HUES48 (cell line): ENCODE measurements at regions not wholly inside any gene's neighbourhood (a gene's known extent, or its start where the extent isn't known, plus 50 kb on each side); places are given as distances from the start of the nearest gene placed in this dataset.

Experiments
- H3K27ac ChIP-seq: one replicate; pipeline ENCODE4 v1.7.0; 2013; ENCODE audit warnings: low read depth, low read length, inconsistent platforms
- H3K27me3 ChIP-seq: 2 replicates; pipeline ENCODE4 v1.6.1; 2013; ENCODE audit warnings: mild to moderate bottlenecking, low read length; ENCODE audit not compliant: control insufficient read depth, insufficient read depth
- H3K36me3 ChIP-seq: 2 replicates; pipeline ENCODE4 v1.6.1; 2013; ENCODE audit warnings: low read length; ENCODE audit not compliant: control insufficient read depth, insufficient read depth
- H3K4me1 ChIP-seq: 2 replicates; pipeline ENCODE4 v1.6.1; 2013; ENCODE audit warnings: mild to moderate bottlenecking, low read length; ENCODE audit not compliant: control insufficient read depth, insufficient read depth
- H3K4me3 ChIP-seq: 2 replicates; pipeline ENCODE4 v1.5.1; 2013; ENCODE audit warnings: mild to moderate bottlenecking, low read depth, low read length
- H3K9ac ChIP-seq: 2 replicates; pipeline ENCODE4 v1.6.1; 2013; ENCODE audit warnings: mild to moderate bottlenecking, low read depth, low read length, moderate library complexity
- H3K9me3 ChIP-seq: 2 replicates; pipeline ENCODE4 v1.6.1; 2013; ENCODE audit warnings: low read length; ENCODE audit not compliant: control insufficient read depth, insufficient read depth

- Histone ChIP-seq H3K9me3 (peaks cover 3% of the 10 kb centered on the region; the same call in 1 of the 2 replicates), H3K4me3 (no peak overlapping the region), H3K4me1 (no peaks in the 10 kb centered on the region), H3K36me3 (peaks cover 49% of the 10 kb centered on the region), H3K9ac (no peak overlapping the region), H3K27me3 (no peaks in the 10 kb centered on the region), H3K27ac (no peak overlapping the region)
Observed at GRCh38 chr14:101045511-101045910, 142.0 kb upstream of the RTL1 start.

- Histone ChIP-seq H3K36me3 (peaks cover 49% of the 10 kb centered on the region), H3K4me1 (no peaks in the 10 kb centered on the region), H3K27me3 (no peaks in the 10 kb centered on the region), H3K4me3 (no peak overlapping the region), H3K27ac (no peak overlapping the region), H3K9ac (no peak overlapping the region), H3K9me3 (peaks cover 3% of the 10 kb centered on the region; the same call in 1 of the 2 replicates)
Observed at GRCh38 chr14:101046071-101046470, 142.5 kb upstream of the RTL1 start.

GRCh38 chr14:101047326-101047725 is 143.8 kb upstream of the RTL1 start:
- Histone ChIP-seq H3K9ac (no peak overlapping the region), H3K36me3 (peaks cover 48% of the 10 kb centered on the region), H3K27ac (no peak overlapping the region), H3K4me1 (no peaks in the 10 kb centered on the region), H3K9me3 (peaks cover 10% of the 10 kb centered on the region; the same call in 1 of the 2 replicates), H3K27me3 (no peaks in the 10 kb centered on the region), H3K4me3 (no peak overlapping the region)

- Histone ChIP-seq H3K27me3 (no peaks in the 10 kb centered on the region), H3K36me3 (peaks cover 48% of the 10 kb centered on the region), H3K4me1 (no peaks in the 10 kb centered on the region), H3K27ac (no peak overlapping the region), H3K9me3 (peaks cover 10% of the 10 kb centered on the region; the same call in 1 of the 2 replicates), H3K4me3 (no peak overlapping the region), H3K9ac (no peak overlapping the region)
Observed at GRCh38 chr14:101048766-101049165, 145.2 kb upstream of the RTL1 start.

- Histone ChIP-seq H3K9ac (no peak overlapping the region), H3K27ac (no peak overlapping the region), H3K27me3 (no peaks in the 10 kb centered on the region), H3K36me3 (peaks cover 55% of the 10 kb centered on the region), H3K9me3 (peaks cover 10% of the 10 kb centered on the region; the same call in 1 of the 2 replicates), H3K4me1 (no peaks in the 10 kb centered on the region), H3K4me3 (no peak overlapping the region)
Observed at GRCh38 chr14:101049511-101049910, 146.0 kb upstream of the RTL1 start.

- Histone ChIP-seq H3K4me3 (no peak overlapping the region), H3K9me3 (peaks cover 10% of the 10 kb centered on the region; the same call in 1 of the 2 replicates), H3K36me3 (peaks cover 56% of the 10 kb centered on the region), H3K27me3 (no peaks in the 10 kb centered on the region), H3K9ac (no peak overlapping the region), H3K27ac (no peak overlapping the region), H3K4me1 (no peaks in the 10 kb centered on the region)
Observed at GRCh38 chr14:101049942-101050341, 146.4 kb upstream of the RTL1 start.

GRCh38 chr14:101050901-101051490 is 147.5 kb upstream of the RTL1 start:
- Histone ChIP-seq H3K9ac (no peak overlapping the region), H3K4me1 (no peaks in the 10 kb centered on the region), H3K36me3 (peaks cover 55% of the 10 kb centered on the region), H3K4me3 (no peak overlapping the region), H3K27me3 (no peaks in the 10 kb centered on the region), H3K27ac (no peak overlapping the region), H3K9me3 (peaks cover 10% of the 10 kb centered on the region; the same call in 1 of the 2 replicates)

GRCh38 chr14:101054671-101055070 is 151.1 kb upstream of the RTL1 start:
- Histone ChIP-seq H3K9me3 (peaks cover 17% of the 10 kb centered on the region; the same call in 1 of the 2 replicates), H3K36me3 (peaks cover 49% of the 10 kb centered on the region), H3K27me3 (no peaks in the 10 kb centered on the region), H3K27ac (no peak overlapping the region), H3K4me1 (no peaks in the 10 kb centered on the region), H3K9ac (no peak overlapping the region), H3K4me3 (no peak overlapping the region)

- Histone ChIP-seq H3K36me3 (peaks cover 46% of the 10 kb centered on the region), H3K9me3 (peaks cover 17% of the 10 kb centered on the region; the same call in 1 of the 2 replicates), H3K4me3 (no peak overlapping the region), H3K4me1 (no peaks in the 10 kb centered on the region), H3K27ac (no peak overlapping the region), H3K9ac (no peak overlapping the region), H3K27me3 (no peaks in the 10 kb centered on the region)
Observed at GRCh38 chr14:101055106-101055662, 151.7 kb upstream of the RTL1 start.

- H3K4me1 ChIP-seq: no peaks in the 10 kb centered on the region
- peaks cover 42% of the 10 kb centered on the region for H3K36me3 ChIP-seq
- H3K27ac ChIP-seq: no peak overlapping the region
- H3K27me3 ChIP-seq: no peaks in the 10 kb centered on the region
- no peak overlapping the region for H3K9ac ChIP-seq
- H3K9me3 ChIP-seq: peaks cover 17% of the 10 kb centered on the region; the same call in 1 of the 2 replicates
- no peak overlapping the region for H3K4me3 ChIP-seq
Observed at GRCh38 chr14:101055776-101056374, 152.4 kb upstream of the RTL1 start.

GRCh38 chr14:101056446-101056845 is 152.9 kb upstream of the RTL1 start:
- Histone ChIP-seq H3K9me3 (peaks cover 16% of the 10 kb centered on the region; the same call in 1 of the 2 replicates), H3K27me3 (no peaks in the 10 kb centered on the region), H3K27ac (no peak overlapping the region), H3K9ac (no peak overlapping the region), H3K4me1 (no peaks in the 10 kb centered on the region), H3K36me3 (peaks cover 44% of the 10 kb centered on the region), H3K4me3 (no peak overlapping the region)
